Caco-2 (cell line): ENCODE measurements at regions not wholly inside any gene's neighbourhood (a gene's known extent, or its start where the extent isn't known, plus 50 kb on each side); places are given as distances from the start of the nearest gene placed in this dataset.

ENCODE experiments used
- BruUV-seq: library from RNA; stranded (reverse); fragments of 400-500 nt; replicated peaks from 2 replicates; lab custom pipeline; 2021; lab: Mats Ljungman, UMichigan
- CTCF ChIA-PET: fragments of 300-600 bp; sonication (Branson Sonifier 250); formaldehyde crosslinking; loops from one replicate; lab custom pipeline; 2022; ENCODE audit warnings: antibody characterized with exemption; lab: Charles Lee
- POLR2A ChIA-PET: fragments of 300-600 bp; sonication (Branson Sonifier 250); formaldehyde crosslinking; loops from one replicate; lab custom pipeline; 2022; ENCODE audit warnings: antibody characterized with exemption; lab: Charles Lee
- DNase-seq, 2 experiments: peaks; one replicate each; pipeline versions ENCODE4 v3.0.0 to v3.0.0-alpha.2; 2020 to 2022
- H3K27me3 ChIP-seq: replicated peaks from 2 replicates; pipeline ENCODE4 v1.6.0; 2011; ENCODE audit warnings: low read length; ENCODE audit not compliant: control insufficient read depth, insufficient read depth
- H3K36me3 ChIP-seq: 2 replicates; pipeline ENCODE4 v1.5.1; 2011; ENCODE audit warnings: low read length; ENCODE audit not compliant: control insufficient read depth, insufficient read depth
- H3K4me1 ChIP-seq: fragments of 250-450 bp; sonication (Bioruptor Pico); 2 replicates; pipeline ENCODE4 v1.5.1; 2020; ENCODE audit warnings: mild to moderate bottlenecking
- H3K4me3 ChIP-seq: 2 replicates; pipeline ENCODE4 v1.5.1; 2011; ENCODE audit warnings: low read depth, mild to moderate bottlenecking, control low read depth, low read length
- H3K9me3 ChIP-seq: fragments of 250-450 bp; sonication (Bioruptor Pico); 2 replicates; pipeline ENCODE4 v1.5.1; 2020; ENCODE audit warnings: mild to moderate bottlenecking, moderate library complexity
- H3K27ac Mint-ChIP-seq: one replicate; pipeline ENCODE4 v1.8.0; 2022; ENCODE audit warnings: mixed read lengths; ENCODE audit not compliant: unreplicated experiment
- H3K27me3 Mint-ChIP-seq: one replicate; pipeline ENCODE4 v1.8.0; 2022; ENCODE audit warnings: mixed read lengths; ENCODE audit not compliant: insufficient read depth, unreplicated experiment
- H3K36me3 Mint-ChIP-seq: one replicate; pipeline ENCODE4 v1.8.0; 2022; ENCODE audit warnings: mild to moderate bottlenecking, mixed read lengths; ENCODE audit not compliant: insufficient read depth, unreplicated experiment
- H3K4me1 Mint-ChIP-seq: one replicate; pipeline ENCODE4 v1.8.0; 2022; ENCODE audit warnings: low read depth, mixed read lengths; ENCODE audit not compliant: unreplicated experiment
- H3K4me3 Mint-ChIP-seq: one replicate; pipeline ENCODE4 v1.8.0; 2022; ENCODE audit warnings: mild to moderate bottlenecking, moderate library complexity, mixed read lengths; ENCODE audit not compliant: unreplicated experiment
- H3K9me3 Mint-ChIP-seq: one replicate; pipeline ENCODE4 v1.8.0; 2022; ENCODE audit warnings: mixed read lengths; ENCODE audit not compliant: unreplicated experiment
- CTCF ChIP-seq, 2 experiments: fragments of 200-600 bp in 1 of 2; IDR thresholded peaks; 1 replicate in 1 of 2; 2 replicates in 1 of 2; pipeline versions ENCODE4 v1.5.1 to v1.8.0; 2011 to 2022; ENCODE audit warnings: antibody characterized with exemption in 1 of 2, control low read depth in 1 of 2, inconsistent platforms in 1 of 2, low read depth in 1 of 2, low read length in 1 of 2, mild to moderate bottlenecking in 1 of 2, moderate library complexity in 1 of 2; ENCODE audit not compliant: insufficient read depth in 1 of 2, severe bottlenecking in 1 of 2, unreplicated experiment in 1 of 2
- intact Hi-C: fragments of 100-400 bp; cut with micrococcal nuclease; formaldehyde crosslinking; loops from one replicate; pipeline ENCODE4 v1.10.0; 2022; ENCODE audit not compliant: unreplicated experiment

- no peaks in the 10 kb centered on the region for H3K4me1 ChIP-seq
- no TSS peak for BruUV-seq
- Mint-ChIP-seq H3K36me3 (no peaks in the 10 kb centered on the region), H3K9me3 (no peaks in the 10 kb centered on the region), H3K27me3 (no peaks in the 10 kb centered on the region), H3K27ac (no peak overlapping the region), H3K4me3 (no peak overlapping the region), H3K4me1 (no peaks in the 10 kb centered on the region)
- ChIA-PET POLR2A (no interaction called here), CTCF (no interaction called here)
- TF ChIP-seq CTCF (IDR thresholded peaks at IDR 0.05; ENCODE audit: insufficient read depth in 1 of 2, low read depth in 1 of 2, low read length in 1 of 2, severe bottlenecking in 1 of 2, unreplicated experiment in 1 of 2): no peak
- intact Hi-C loops: no loop called here
- H3K36me3 ChIP-seq: no peaks in the 10 kb centered on the region
- no peak for DNase-seq
- no peaks in the 10 kb centered on the region for H3K27me3 ChIP-seq
- H3K9me3 ChIP-seq: no peaks in the 10 kb centered on the region
- H3K4me3 ChIP-seq: no peak overlapping the region
Observed at GRCh38 chr3:176302271-176302670, 895.0 kb downstream of the TBL1XR1 start.

GRCh38 chr3:176296066-176296597, 901.1 kb downstream of the TBL1XR1 start:
- Mint-ChIP-seq H3K27ac (no peak overlapping the region), H3K36me3 (no peaks in the 10 kb centered on the region), H3K27me3 (no peaks in the 10 kb centered on the region), H3K4me3 (no peak overlapping the region), H3K4me1 (no peaks in the 10 kb centered on the region), H3K9me3 (no peaks in the 10 kb centered on the region)
- no TSS peak for BruUV-seq
- H3K27me3 ChIP-seq: no peaks in the 10 kb centered on the region
- no peaks in the 10 kb centered on the region for H3K36me3 ChIP-seq
- intact Hi-C loops: no loop called here
- no peak for DNase-seq
- TF ChIP-seq CTCF (IDR thresholded peaks at IDR 0.05; ENCODE audit: insufficient read depth in 1 of 2, low read depth in 1 of 2, low read length in 1 of 2, severe bottlenecking in 1 of 2, unreplicated experiment in 1 of 2): no peak
- H3K4me3 ChIP-seq: no peak overlapping the region
- ChIA-PET POLR2A (no interaction called here), CTCF (no interaction called here)
- no peaks in the 10 kb centered on the region for H3K4me1 ChIP-seq
- no peaks in the 10 kb centered on the region for H3K9me3 ChIP-seq

GRCh38 chr3:176293276-176293675, 904.0 kb downstream of the TBL1XR1 start:
- Histone ChIP-seq H3K4me3 (no peak overlapping the region), H3K4me1 (no peaks in the 10 kb centered on the region)

More at GRCh38 chr3:176293276-176293675, 904.0 kb downstream of the TBL1XR1 start:
- no peaks in the 10 kb centered on the region for H3K4me1 Mint-ChIP-seq
- no TSS peak for BruUV-seq
- H3K36me3 Mint-ChIP-seq: no peaks in the 10 kb centered on the region
- intact Hi-C loops: no loop called here
- no peak for DNase-seq
- no peak for TF ChIP-seq CTCF (IDR thresholded peaks at IDR 0.05; ENCODE audit: insufficient read depth in 1 of 2, low read depth in 1 of 2, low read length in 1 of 2, severe bottlenecking in 1 of 2, unreplicated experiment in 1 of 2)
- no peaks in the 10 kb centered on the region for H3K9me3 Mint-ChIP-seq
- H3K4me3 Mint-ChIP-seq: no peak overlapping the region
- H3K27ac Mint-ChIP-seq: no peak overlapping the region
- H3K27me3 Mint-ChIP-seq: no peaks in the 10 kb centered on the region
- Histone ChIP-seq H3K36me3 (no peaks in the 10 kb centered on the region), H3K27me3 (no peaks in the 10 kb centered on the region), H3K9me3 (no peaks in the 10 kb centered on the region)
- ChIA-PET POLR2A (no interaction called here), CTCF (no interaction called here)
